ENCODE measurements at regions not wholly inside any gene's neighbourhood (a gene's known extent, or its start where the extent isn't known, plus 50 kb on each side); places are given as distances from the start of the nearest gene placed in this dataset.

DNA sequence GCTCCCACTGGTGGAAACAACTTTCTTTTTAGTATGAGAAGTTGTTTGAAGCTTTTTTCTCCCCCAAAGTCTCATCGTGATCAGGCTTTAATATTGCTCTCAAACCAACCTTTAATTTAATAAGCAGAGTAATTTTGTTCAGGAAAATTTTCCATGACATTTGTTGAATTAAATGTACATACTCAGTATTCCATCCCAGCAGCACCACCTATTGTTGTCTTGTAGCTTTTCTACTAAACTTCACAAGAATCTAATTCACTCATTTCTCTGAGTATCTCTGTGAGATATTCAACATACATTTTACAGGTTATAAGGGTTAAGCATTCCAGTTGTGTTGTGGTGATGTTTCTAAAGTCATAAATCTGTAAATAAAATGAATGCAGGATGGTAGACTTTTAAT lies 218.3 kb upstream of the HAND2 start:
- H3K9me3 ChIP-seq: no peaks in the 10 kb centered on the region
- intact Hi-C loops (cut with DNase I): loop anchor here (5.0 to 10.0 kb wide), 3 partner anchors 214 to 414 kb away; partner anchors contain the start of gene HAND2

DNA sequence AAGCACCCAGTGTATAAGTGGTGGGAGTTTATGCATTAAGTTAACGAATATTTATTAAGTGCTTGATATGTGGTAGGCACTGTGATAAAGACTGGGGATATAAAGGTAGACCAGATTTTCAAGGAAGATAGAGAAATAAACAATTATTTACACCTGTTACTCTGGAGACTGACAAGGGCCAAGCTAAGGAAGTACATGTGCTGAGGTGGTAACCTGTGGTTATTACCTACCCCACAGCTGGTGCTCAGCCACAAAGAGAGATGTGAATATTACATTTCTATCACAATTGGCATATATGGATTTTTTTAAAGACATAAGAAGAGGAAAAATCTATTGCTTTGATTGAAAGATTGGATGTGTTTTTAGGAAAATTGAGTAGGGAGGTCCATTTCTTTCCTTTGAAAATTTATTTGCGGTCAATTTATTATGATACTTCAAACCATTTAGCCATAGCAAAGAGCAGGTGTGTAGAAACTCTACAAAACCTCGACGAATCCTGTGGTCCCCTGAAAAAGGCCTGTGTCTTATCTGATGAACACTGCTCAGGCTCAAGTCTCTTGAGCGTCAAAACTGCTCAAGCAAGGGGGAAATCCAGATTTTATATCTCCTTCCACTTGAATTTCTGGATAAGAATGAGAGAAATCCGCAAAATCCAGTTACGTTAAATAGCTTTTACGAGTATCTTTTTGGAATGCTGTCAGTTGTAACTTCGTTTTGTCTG lies 217.7 kb upstream of the HAND2 start:
- Histone ChIP-seq H3K36me3 (no peaks in the 10 kb centered on the region), H3K27ac (peak overlapping the region in 3 of 4 donors; percentile 4 to 42 (median 16)), H3K4me3 (no peak overlapping the region), H3K4me1 (peaks cover 0 to 32% (median 17%) of the 10 kb centered on the region in 4 donors), H3K9me3 (no peaks in the 10 kb centered on the region), H3K27me3 (no peaks in the 10 kb centered on the region)
- TF ChIP-seq, protein P1, sequence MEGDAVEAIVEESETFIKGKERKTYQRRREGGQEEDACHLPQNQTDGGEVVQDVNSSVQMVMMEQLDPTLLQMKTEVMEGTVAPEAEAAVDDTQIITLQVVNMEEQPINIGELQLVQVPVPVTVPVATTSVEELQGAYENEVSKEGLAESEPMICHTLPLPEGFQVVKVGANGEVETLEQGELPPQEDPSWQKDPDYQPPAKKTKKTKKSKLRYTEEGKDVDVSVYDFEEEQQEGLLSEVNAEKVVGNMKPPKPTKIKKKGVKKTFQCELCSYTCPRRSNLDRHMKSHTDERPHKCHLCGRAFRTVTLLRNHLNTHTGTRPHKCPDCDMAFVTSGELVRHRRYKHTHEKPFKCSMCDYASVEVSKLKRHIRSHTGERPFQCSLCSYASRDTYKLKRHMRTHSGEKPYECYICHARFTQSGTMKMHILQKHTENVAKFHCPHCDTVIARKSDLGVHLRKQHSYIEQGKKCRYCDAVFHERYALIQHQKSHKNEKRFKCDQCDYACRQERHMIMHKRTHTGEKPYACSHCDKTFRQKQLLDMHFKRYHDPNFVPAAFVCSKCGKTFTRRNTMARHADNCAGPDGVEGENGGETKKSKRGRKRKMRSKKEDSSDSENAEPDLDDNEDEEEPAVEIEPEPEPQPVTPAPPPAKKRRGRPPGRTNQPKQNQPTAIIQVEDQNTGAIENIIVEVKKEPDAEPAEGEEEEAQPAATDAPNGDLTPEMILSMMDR (IDR thresholded peaks at IDR 0.05): no peak
- TF ChIP-seq POLR2AphosphoS5 (IDR thresholded peaks at IDR 0.05) (no peak), EP300 (IDR thresholded peaks at IDR 0.05) (no peak)
- intact Hi-C loops (cut with DNase I): loop anchor here (5.0 to 10.0 kb wide), 3 partner anchors 213 to 415 kb away; partner anchors contain the start of gene HAND2
- DNase-seq: no peak
- 78 to 82% methylated on average over 9 of the region's 9 CpGs for WGBS, 2 donors

More for the DNA sequence above, 218.3 kb upstream of the HAND2 start:
- Histone ChIP-seq H3K4me1 (peaks cover 0 to 32% (median 17%) of the 10 kb centered on the region in 4 donors), H3K27me3 (no peaks in the 10 kb centered on the region), H3K36me3 (no peaks in the 10 kb centered on the region), H3K27ac (peak overlapping the region in 3 of 4 donors; percentile 4 to 42 (median 16)), H3K4me3 (no peak overlapping the region)
- DNase-seq: no peak
- no peak for TF ChIP-seq POLR2A (IDR thresholded peaks at IDR 0.05)
- TF ChIP-seq, protein P1 (IDR thresholded peaks at IDR 0.05): peak in 1 of 4 experiments; percentile 22
- 43 to 56% methylated on average over 1 of the region's 1 CpG for WGBS, 2 donors

DNA sequence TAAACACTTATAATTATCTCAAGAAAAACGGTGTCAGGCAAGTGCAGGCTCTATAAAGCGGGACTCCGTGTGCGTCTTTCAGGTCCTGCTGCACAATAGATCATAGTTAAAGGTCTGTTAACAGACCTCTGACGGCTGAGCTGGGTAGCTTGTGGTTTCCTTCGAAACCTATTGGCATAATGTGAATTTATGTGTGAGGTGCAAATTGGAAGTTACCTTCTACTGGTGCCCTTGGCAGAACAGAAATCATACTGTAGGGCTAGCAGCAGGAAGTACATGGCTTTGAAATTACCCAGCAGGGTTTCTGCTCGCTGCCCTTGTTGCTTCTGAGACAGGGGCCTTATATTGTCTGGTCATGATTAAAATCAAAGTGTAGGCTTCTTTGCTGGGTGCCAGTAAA lies 216.4 kb upstream of the HAND2 start:
- TF ChIP-seq EP300 (IDR thresholded peaks at IDR 0.05) (no peak), POLR2A (IDR thresholded peaks at IDR 0.05) (no peak), POLR2AphosphoS5 (IDR thresholded peaks at IDR 0.05) (no peak)
- TF ChIP-seq, protein P1 (IDR thresholded peaks at IDR 0.05): no peak

DNA sequence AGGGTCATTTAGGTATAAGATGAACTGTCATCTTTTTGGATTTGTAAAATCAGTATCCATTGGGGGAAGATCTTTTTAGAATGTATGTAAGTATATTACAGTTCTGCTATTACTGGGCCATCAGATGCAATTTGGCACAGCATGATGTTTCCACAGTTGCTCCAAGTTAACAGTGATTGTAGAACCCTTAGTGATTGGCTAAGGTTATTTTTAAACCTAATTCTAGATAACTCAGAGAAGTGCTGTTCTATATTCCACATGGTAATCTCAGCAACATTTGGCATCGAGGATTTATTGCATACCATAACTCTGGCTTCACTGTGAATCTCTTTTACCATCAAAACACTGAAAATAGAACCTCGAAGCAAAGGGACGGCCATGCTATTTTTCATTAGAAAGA lies 215.7 kb upstream of the HAND2 start:
- intact Hi-C loops (cut with DNase I): loop anchor here (5.0 to 10.0 kb wide), 3 partner anchors 211 to 417 kb away; partner anchors contain the start of gene HAND2
- no peak overlapping the region for H3K4me3 ChIP-seq
- WGBS, 2 donors: 70 to 79% methylated on average over 3 of the region's 3 CpGs
- H3K27me3 ChIP-seq: no peaks in the 10 kb centered on the region
- H3K9me3 ChIP-seq: no peaks in the 10 kb centered on the region
- DNase-seq: no peak
- H3K27ac ChIP-seq: peak overlapping the region in 2 of 4 donors; percentile 42 to 56
- H3K4me1 ChIP-seq: peaks cover 0 to 32% (median 17%) of the 10 kb centered on the region in 4 donors
- no peaks in the 10 kb centered on the region for H3K36me3 ChIP-seq
- TF ChIP-seq EP300 (IDR thresholded peaks at IDR 0.05): no peak
- no peak for TF ChIP-seq POLR2A (IDR thresholded peaks at IDR 0.05)
- TF ChIP-seq POLR2AphosphoS5 (IDR thresholded peaks at IDR 0.05): no peak
- TF ChIP-seq, protein P1 (IDR thresholded peaks at IDR 0.05): no peak

More for the DNA sequence above, 216.4 kb upstream of the HAND2 start:
- DNase-seq: no peak
- Histone ChIP-seq H3K4me3 (no peak overlapping the region), H3K4me1 (peaks cover 0 to 32% (median 17%) of the 10 kb centered on the region in 4 donors), H3K27me3 (no peaks in the 10 kb centered on the region), H3K27ac (peak overlapping the region in 3 of 4 donors; percentile 39 to 56 (median 42)), H3K36me3 (no peaks in the 10 kb centered on the region), H3K9me3 (no peaks in the 10 kb centered on the region)
- intact Hi-C loops (cut with DNase I): loop anchor here (5.0 to 10.0 kb wide), 3 partner anchors 212 to 416 kb away; partner anchors contain the start of gene HAND2
- WGBS, 2 donors: 72 to 78% methylated on average over 7 of the region's 7 CpGs
